Mammary epithelial cell (primary cell): ENCODE measurements at regions not wholly inside any gene's neighbourhood (a gene's known extent, or its start where the extent isn't known, plus 50 kb on each side); places are given as distances from the start of the nearest gene placed in this dataset.

Experiments
- CTCF ChIP-seq, 2 donors: IDR thresholded peaks in 1 of 2; conservative IDR thresholded peaks in 1 of 2; 2 replicates each; pipeline ENCODE4 v1.5.1; 2011 to 2012; ENCODE audit warnings: inconsistent platforms in 2 of 2, low read length in 2 of 2, mild to moderate bottlenecking in 2 of 2, control low read depth in 1 of 2, low read depth in 1 of 2; ENCODE audit not compliant: insufficient read depth in 1 of 2; ENCODE audit errors: extremely low read depth in 1 of 2
- EZH2 ChIP-seq: IDR thresholded peaks from 2 replicates; pipeline ENCODE4 v1.6.1; 2012; ENCODE audit warnings: low read length, inconsistent platforms, borderline replicate concordance

- TF ChIP-seq EZH2 = no peak
- TF ChIP-seq CTCF (conservative IDR thresholded peaks at IDR 0.05 in 1 of 2, IDR thresholded peaks at IDR 0.05 in 1 of 2; ENCODE audit: extremely low read depth in 1 of 2, insufficient read depth in 1 of 2, low read depth in 1 of 2, low read length in 2 of 2) = no peak
These were observed 241.3 kb upstream of the SETMAR start for GRCh38 chr3:4061783-4062360.
